ENCODE measurements at regions not wholly inside any gene's neighbourhood (a gene's known extent, or its start where the extent isn't known, plus 50 kb on each side); places are given as distances from the start of the nearest gene placed in this dataset.

DNA sequence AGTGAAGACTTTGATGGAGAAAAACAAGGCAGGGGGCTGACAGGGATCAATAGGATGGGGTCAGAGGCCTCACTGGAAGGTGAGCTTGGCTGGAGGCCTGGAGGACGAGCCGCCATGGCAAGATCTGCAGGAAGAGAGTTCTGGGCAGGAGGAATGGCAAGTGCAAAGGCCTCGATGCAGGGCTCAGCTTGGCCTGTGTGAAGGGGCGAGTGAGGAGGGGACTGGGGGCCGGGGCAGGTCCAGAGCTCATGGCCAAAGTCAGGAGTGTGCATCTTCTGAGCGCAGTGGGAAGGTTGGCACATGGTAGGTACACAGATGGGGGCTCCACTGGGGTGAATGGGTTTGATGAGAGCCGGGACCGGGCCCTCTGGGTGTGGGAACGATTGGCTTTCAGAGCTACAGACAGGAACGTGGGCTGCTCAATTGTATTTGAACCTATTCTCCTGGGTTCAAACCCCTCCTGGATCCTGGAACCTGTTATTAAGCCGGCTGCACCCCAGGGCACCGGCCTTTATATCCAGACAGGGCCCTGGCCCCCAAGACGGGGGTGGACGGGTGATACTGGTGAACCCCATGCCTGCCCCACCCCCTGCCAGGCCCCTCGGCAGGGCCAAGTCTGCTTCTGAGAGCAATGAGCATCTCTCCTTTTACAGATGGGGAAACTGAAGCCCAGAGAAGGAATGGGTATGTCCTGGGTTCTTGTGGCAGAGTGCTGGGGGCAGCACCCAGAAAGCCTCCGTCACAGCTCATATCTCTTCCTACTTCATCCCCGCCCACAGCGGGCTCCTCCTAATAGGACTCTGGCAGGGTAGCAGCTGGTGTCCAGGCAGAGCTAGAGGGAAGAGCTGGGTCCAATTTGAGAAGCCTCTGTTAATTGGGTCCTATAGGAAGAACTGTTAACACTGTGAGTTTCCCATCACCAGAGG is 106.1 kb downstream of the CEBPB start:
- Histone ChIP-seq H3K9me3 (ENCODE audit: control insufficient read depth in 2 of 3, insufficient read depth in 1 of 3, low read length in 3 of 3) (no peaks in the 10 kb centered on the region), H3K9ac (ENCODE audit: low read length in 3 of 3) (no peak overlapping the region), H3K4me1 (ENCODE audit: control insufficient read depth in 2 of 3, insufficient read depth in 2 of 3, low read depth in 1 of 3, low read length in 3 of 3) (peaks cover 0 to 12% (median 6%) of the 10 kb centered on the region in 3 donors), H3K27me3 (ENCODE audit: control insufficient read depth, insufficient read depth, low read length) (no peaks in the 10 kb centered on the region), H3K4me3 (ENCODE audit: low read length in 3 of 3) (no peak overlapping the region), H3K27ac (ENCODE audit: low read depth in 2 of 2, low read length in 2 of 2) (peak overlapping the region in 1 of 2 donors; percentile 48), H3K36me3 (ENCODE audit: control insufficient read depth in 2 of 3, insufficient read depth in 3 of 3, low read length in 3 of 3) (no peaks in the 10 kb centered on the region)
- intact Hi-C loops (cut with DNase I), result no loop called here
- FAIRE-seq (no peak), DNase-seq (peak in 1 of 5 donors; percentile 78)
- TF ChIP-seq, protein P1, sequence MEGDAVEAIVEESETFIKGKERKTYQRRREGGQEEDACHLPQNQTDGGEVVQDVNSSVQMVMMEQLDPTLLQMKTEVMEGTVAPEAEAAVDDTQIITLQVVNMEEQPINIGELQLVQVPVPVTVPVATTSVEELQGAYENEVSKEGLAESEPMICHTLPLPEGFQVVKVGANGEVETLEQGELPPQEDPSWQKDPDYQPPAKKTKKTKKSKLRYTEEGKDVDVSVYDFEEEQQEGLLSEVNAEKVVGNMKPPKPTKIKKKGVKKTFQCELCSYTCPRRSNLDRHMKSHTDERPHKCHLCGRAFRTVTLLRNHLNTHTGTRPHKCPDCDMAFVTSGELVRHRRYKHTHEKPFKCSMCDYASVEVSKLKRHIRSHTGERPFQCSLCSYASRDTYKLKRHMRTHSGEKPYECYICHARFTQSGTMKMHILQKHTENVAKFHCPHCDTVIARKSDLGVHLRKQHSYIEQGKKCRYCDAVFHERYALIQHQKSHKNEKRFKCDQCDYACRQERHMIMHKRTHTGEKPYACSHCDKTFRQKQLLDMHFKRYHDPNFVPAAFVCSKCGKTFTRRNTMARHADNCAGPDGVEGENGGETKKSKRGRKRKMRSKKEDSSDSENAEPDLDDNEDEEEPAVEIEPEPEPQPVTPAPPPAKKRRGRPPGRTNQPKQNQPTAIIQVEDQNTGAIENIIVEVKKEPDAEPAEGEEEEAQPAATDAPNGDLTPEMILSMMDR (IDR thresholded peaks at IDR 0.05; ENCODE audit: borderline replicate concordance, extremely low read depth, insufficient read depth), result no peak

DNA sequence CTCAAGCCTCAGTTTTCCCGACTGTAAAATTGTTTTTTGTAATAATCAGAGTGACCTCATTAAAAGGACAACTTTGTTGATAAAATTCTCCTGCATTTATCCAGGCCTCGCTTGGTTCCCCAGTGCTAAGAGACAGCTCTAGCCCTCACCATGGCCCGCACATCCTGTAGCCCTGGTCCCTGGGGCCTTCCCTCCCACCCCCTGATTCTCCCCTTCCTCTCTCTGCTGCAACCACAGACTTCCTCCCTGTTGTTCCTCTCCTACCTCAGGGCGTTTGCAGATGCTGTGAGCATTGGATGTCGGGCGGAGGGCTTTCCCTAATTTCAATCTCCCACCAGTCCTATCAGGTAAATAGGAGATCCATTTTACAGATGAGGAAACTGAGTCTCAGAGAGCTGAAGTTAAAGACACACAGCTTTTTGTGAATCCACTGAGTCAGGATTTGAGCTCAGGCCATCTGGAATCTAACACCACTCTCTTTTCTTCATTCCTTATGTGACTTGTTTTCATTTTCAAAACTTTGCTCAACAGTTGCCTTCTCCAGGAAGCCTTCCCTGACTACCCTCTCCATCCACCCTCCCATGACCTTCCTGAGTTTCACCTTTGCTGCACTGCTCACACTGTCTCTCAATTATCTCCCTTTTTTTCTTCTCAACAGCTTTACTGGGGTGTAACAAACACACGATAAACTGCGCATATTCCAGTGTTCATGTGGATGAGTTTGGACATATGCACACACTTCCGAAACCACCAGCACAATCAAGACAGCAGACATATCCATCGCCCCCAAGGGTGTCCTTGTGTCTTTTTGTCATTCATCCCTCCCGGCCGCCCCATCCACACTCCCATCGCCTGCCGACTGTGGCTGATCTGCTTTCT is 107.1 kb downstream of the CEBPB start:
- Histone ChIP-seq H3K4me3 (ENCODE audit: low read length in 3 of 3) (no peak overlapping the region), H3K9me3 (ENCODE audit: control insufficient read depth in 2 of 3, insufficient read depth in 1 of 3, low read length in 3 of 3) (no peaks in the 10 kb centered on the region), H3K9ac (ENCODE audit: low read length in 3 of 3) (no peak overlapping the region), H3K36me3 (ENCODE audit: control insufficient read depth in 2 of 3, insufficient read depth in 3 of 3, low read length in 3 of 3) (no peaks in the 10 kb centered on the region), H3K4me1 (ENCODE audit: control insufficient read depth in 2 of 3, insufficient read depth in 2 of 3, low read depth in 1 of 3, low read length in 3 of 3) (peaks cover 0 to 5% (median 4%) of the 10 kb centered on the region in 3 donors), H3K27me3 (ENCODE audit: control insufficient read depth, insufficient read depth, low read length) (no peaks in the 10 kb centered on the region), H3K27ac (ENCODE audit: low read depth in 2 of 2, low read length in 2 of 2) (no peak overlapping the region)
- intact Hi-C loops (cut with DNase I), result no loop called here
- TF ChIP-seq, protein P1 (IDR thresholded peaks at IDR 0.05; ENCODE audit: borderline replicate concordance, extremely low read depth, insufficient read depth), result no peak
- DNase-seq (peak in 1 of 5 donors; percentile 48), FAIRE-seq (no peak)

DNA sequence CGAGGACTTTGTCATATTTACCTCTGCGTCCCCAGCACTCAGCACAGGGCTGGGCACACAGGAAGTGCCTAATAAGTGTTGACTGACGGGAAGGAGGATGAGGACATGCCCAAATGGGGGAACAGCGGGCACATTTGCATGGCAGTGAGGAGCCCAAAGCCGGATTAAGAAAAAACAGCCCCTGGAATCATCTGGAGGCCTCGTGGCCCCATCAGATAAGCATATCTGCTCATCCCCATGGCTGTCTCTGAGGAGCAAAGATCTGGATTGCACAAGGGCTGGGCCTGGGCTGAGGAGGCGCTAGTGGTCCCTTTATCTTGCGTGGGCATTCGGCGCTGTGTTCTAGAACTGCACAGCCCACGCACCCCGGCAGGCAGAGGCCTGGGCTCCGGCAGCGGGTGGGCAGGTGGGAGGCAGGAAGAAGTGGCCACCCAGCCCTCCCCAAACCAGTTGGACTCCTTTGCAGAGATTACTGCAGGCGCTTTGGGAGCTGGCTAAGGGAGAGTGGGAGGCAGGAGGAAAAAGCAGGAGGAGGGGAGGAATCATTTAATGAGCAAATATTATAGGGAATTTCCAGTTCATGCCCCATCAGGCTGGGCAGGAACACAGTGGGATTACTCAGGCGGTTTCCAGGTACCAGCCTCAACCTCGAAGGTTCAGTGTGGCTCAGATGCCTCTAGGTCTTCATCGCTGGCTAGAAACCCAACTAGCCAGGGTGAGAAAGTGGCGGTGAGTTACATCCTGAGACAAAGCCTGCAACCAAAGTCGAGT is 108.1 kb downstream of the CEBPB start:
- Histone ChIP-seq H3K9ac (ENCODE audit: low read length in 3 of 3) (no peak overlapping the region), H3K27me3 (ENCODE audit: control insufficient read depth, insufficient read depth, low read length) (no peaks in the 10 kb centered on the region), H3K4me3 (ENCODE audit: low read length in 3 of 3) (no peak overlapping the region), H3K36me3 (ENCODE audit: control insufficient read depth in 2 of 3, insufficient read depth in 3 of 3, low read length in 3 of 3) (no peaks in the 10 kb centered on the region), H3K27ac (ENCODE audit: low read depth in 2 of 2, low read length in 2 of 2) (no peak overlapping the region), H3K9me3 (ENCODE audit: control insufficient read depth in 2 of 3, insufficient read depth in 1 of 3, low read length in 3 of 3) (no peaks in the 10 kb centered on the region), H3K4me1 (ENCODE audit: control insufficient read depth in 2 of 3, insufficient read depth in 2 of 3, low read depth in 1 of 3, low read length in 3 of 3) (peaks cover 0 to 3% (median 0%) of the 10 kb centered on the region in 3 donors)
- intact Hi-C loops (cut with DNase I), result no loop called here
- FAIRE-seq (no peak), DNase-seq (peak in 1 of 5 donors; percentile 60)
- TF ChIP-seq, protein P1 (IDR thresholded peaks at IDR 0.05; ENCODE audit: borderline replicate concordance, extremely low read depth, insufficient read depth), result no peak

Data from kidney (tissue), 13 donors.